Peyer's patch (tissue), 4 donors: ENCODE measurements at regions not wholly inside any gene's neighbourhood (a gene's known extent, or its start where the extent isn't known, plus 50 kb on each side); places are given as distances from the start of the nearest gene placed in this dataset.
"Not testable (repeated sequence)": the region's sequence is repeated elsewhere in the genome, so short reads cannot be mapped to it uniquely, and the experiment has no call there.

Experiments used
- DNase-seq, 3 donors: peaks; one replicate each; pipeline ENCODE4 v3.0.0-alpha.2; 2017 to 2019
- H3K27ac ChIP-seq, 4 donors: fragments of 200-600 bp; sonication (generic); one replicate each; pipeline ENCODE4 v1.5.1; 2016 to 2019
- H3K27me3 ChIP-seq, 2 donors: fragments of 200-600 bp; sonication (generic); one replicate each; pipeline ENCODE4 v1.5.1; 2019
- H3K36me3 ChIP-seq, 3 donors: fragments of 200-600 bp; sonication (generic); one replicate each; pipeline ENCODE4 v1.5.1; 2016 to 2019
- H3K4me1 ChIP-seq, 4 donors: fragments of 200-600 bp; sonication (generic); one replicate each; pipeline ENCODE4 v1.5.1; 2016 to 2019
- H3K4me3 ChIP-seq, 4 donors: fragments of 200-600 bp; sonication (generic); 1 replicate in 3 of 4; 2 replicates in 1 of 4; pipeline ENCODE4 v1.5.1; 2016 to 2019; ENCODE audit warnings: mild to moderate bottlenecking in 1 of 4
- H3K9me3 ChIP-seq, 4 donors: fragments of 200-600 bp; sonication (generic); one replicate each; pipeline ENCODE4 v1.5.1; 2016 to 2019; ENCODE audit warnings: mild to moderate bottlenecking in 1 of 4
- POLR2A ChIP-seq, 2 donors: fragments of 450-650 bp; IDR thresholded peaks; one replicate each; pipeline ENCODE4 v1.5.1; 2017; ENCODE audit warnings: antibody characterized with exemption in 2 of 2, mild to moderate bottlenecking in 2 of 2, moderate library complexity in 2 of 2
- TF ChIP-seq, protein P1 (sequence below), 6 experiments: fragments of 450-650 bp in 4 of 6; fragments of 200-600 bp in 2 of 6; sonication (generic) in 1 of 6; IDR thresholded peaks; one replicate each; pipeline ENCODE4 v1.5.1; 2017 to 2019; ENCODE audit warnings: antibody characterized with exemption in 6 of 6, mild to moderate bottlenecking in 3 of 6, moderate library complexity in 1 of 6

DNA sequence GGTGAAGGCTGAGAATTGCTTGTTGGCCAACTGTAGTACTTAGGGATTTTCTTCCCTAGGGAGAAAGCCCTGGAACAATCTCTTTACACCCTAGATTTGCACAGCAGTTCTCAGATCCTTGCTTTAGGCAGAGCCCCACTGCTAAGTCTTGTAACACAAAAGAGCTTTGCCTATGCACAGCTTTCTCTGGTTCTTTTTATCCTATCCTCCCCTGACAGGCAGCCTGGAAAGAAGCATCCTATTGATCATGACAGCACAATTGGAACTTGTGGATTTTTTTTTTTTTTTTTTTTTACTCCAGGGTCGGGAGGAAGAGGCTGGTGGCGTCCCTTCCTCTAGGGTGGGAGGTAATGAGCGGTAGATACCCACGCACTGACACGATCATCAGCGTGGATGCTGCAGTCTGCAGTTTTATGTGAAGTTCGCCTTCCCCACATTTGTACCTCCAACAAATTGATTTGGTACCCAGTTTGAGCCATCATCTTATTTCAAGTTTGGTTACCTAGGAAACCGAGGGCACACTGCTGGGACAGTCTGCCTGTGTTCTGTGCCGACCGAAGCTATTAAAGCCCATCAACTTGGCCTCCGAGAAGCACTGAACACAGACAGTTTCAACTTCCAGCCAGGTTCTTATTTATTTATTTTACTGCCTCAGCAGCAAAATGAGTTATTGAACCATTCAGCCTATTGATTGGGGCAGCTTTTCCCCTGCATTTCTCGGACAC is 110.1 kb downstream of the NRN1 start:
- no peaks in the 10 kb centered on the region for H3K4me1 ChIP-seq
- H3K36me3 ChIP-seq: no peaks in the 10 kb centered on the region
- no peaks in the 10 kb centered on the region for H3K9me3 ChIP-seq
- no peak overlapping the region for H3K4me3 ChIP-seq
- TF ChIP-seq POLR2A (IDR thresholded peaks at IDR 0.05): no peak
- TF ChIP-seq, protein P1, sequence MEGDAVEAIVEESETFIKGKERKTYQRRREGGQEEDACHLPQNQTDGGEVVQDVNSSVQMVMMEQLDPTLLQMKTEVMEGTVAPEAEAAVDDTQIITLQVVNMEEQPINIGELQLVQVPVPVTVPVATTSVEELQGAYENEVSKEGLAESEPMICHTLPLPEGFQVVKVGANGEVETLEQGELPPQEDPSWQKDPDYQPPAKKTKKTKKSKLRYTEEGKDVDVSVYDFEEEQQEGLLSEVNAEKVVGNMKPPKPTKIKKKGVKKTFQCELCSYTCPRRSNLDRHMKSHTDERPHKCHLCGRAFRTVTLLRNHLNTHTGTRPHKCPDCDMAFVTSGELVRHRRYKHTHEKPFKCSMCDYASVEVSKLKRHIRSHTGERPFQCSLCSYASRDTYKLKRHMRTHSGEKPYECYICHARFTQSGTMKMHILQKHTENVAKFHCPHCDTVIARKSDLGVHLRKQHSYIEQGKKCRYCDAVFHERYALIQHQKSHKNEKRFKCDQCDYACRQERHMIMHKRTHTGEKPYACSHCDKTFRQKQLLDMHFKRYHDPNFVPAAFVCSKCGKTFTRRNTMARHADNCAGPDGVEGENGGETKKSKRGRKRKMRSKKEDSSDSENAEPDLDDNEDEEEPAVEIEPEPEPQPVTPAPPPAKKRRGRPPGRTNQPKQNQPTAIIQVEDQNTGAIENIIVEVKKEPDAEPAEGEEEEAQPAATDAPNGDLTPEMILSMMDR (IDR thresholded peaks at IDR 0.05): no peak
- H3K27me3 ChIP-seq: no peaks in the 10 kb centered on the region
- DNase-seq: no peak
- H3K27ac ChIP-seq: no peak overlapping the region

DNA sequence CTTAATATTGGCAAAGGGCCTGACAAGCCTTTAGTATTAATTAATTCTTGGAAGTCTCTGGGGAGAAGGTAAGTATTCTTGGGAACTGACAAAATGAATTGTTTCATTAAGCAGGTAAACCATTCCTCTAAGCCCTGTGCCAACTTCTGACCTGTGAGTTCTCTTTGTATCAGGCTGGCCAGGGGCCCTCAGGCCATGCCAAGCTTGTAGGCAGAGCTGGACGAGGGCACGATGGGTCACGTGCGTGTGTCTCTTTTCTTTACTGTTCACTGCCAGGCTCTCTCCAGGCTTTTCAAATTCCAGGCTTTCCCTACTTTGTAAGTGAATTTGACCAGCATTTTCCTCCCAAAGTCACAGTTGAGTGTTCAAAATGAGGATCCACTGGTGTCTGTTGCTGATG is 112.4 kb downstream of the NRN1 start:
- no peak for DNase-seq
- no peak for TF ChIP-seq POLR2A (IDR thresholded peaks at IDR 0.05)
- no peaks in the 10 kb centered on the region for H3K36me3 ChIP-seq
- no peaks in the 10 kb centered on the region for H3K9me3 ChIP-seq
- H3K27ac ChIP-seq: no peak overlapping the region
- no peaks in the 10 kb centered on the region for H3K27me3 ChIP-seq
- no peak overlapping the region for H3K4me3 ChIP-seq
- H3K4me1 ChIP-seq: no peaks in the 10 kb centered on the region

DNA sequence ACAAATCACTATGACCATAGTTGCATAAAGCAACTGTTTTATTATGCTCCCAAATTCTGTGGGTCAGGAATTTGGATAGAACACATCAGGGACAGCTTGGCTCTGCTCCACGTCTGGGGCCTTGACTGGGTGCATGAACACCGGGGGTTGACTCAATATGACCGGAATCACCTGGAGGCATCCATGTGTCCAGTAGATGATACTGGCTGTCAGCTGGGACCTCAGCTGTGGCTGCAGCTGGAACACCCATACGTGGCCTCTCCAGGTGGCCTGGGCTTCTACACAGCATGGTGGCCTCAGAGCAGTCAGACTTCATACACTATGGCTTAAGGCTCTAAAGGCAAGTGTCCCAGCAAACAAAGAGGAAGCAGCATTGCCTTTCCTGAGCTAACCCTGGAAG is 113.4 kb downstream of the NRN1 start:
- no peaks in the 10 kb centered on the region for H3K27me3 ChIP-seq
- no peak for TF ChIP-seq POLR2A (IDR thresholded peaks at IDR 0.05)
- TF ChIP-seq, protein P1 (IDR thresholded peaks at IDR 0.05): no peak
- H3K27ac ChIP-seq: no peak overlapping the region
- H3K4me3 ChIP-seq: no peak overlapping the region
- DNase-seq: no peak
- no peaks in the 10 kb centered on the region for H3K9me3 ChIP-seq
- H3K36me3 ChIP-seq: no peaks in the 10 kb centered on the region
- H3K4me1 ChIP-seq: no peaks in the 10 kb centered on the region

DNA sequence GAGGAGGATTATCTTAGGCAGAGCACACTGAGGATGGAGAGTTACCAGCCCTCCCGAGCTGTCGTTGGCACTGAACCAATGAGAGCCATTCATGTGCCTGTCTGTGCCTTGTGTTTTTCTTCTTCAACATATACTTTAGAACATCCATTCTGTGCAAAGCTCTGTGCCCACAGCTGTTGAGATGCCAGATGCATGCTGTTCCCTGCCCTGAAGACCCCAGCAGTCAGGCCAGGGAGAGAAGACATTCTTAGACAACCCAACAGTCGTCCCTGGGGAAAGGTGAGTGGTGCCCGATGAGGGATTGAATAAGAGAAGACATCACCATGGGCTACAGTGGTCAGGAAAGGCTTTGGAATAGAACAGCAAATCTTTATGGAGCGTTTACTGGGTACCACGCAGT is 114.1 kb downstream of the NRN1 start:
- H3K36me3 ChIP-seq: no peaks in the 10 kb centered on the region

DNA sequence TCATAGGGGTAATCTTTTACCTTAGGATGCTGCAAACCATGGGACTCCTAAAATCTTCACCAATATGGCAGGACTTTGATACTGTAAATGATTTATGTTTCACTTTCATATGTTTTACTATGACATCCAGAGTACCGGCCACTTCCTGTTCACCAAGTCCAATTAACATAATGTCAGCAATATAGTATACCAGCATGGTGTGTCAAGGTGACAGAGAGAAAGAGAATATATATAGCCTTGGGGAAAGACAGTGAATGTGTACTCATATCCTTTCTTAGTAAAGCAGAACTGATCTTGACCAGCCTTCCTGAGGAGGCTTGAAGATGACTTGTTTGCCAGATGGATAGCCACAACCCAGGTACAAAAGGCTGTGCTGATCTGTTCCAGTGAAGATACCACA is 127.9 kb downstream of the NRN1 start:
- H3K4me3 ChIP-seq: no peak overlapping the region
- no peaks in the 10 kb centered on the region for H3K4me1 ChIP-seq
- TF ChIP-seq POLR2A (IDR thresholded peaks at IDR 0.05): no peak
- TF ChIP-seq, protein P1 (IDR thresholded peaks at IDR 0.05): no peak
- no peaks in the 10 kb centered on the region for H3K27me3 ChIP-seq
- no peak overlapping the region for H3K27ac ChIP-seq
- H3K9me3 ChIP-seq: no peaks in the 10 kb centered on the region
- no peak for DNase-seq
- H3K36me3 ChIP-seq: no peaks in the 10 kb centered on the region

More for the DNA sequence above, 114.1 kb downstream of the NRN1 start:
- no peak for DNase-seq
- peak overlapping the region in 3 of 4 donors; percentile 49 to 73 (median 59) for H3K27ac ChIP-seq
- no peaks in the 10 kb centered on the region for H3K4me1 ChIP-seq
- no peak for TF ChIP-seq POLR2A (IDR thresholded peaks at IDR 0.05)
- TF ChIP-seq, protein P1 (IDR thresholded peaks at IDR 0.05): no peak
- no peaks in the 10 kb centered on the region for H3K9me3 ChIP-seq
- no peaks in the 10 kb centered on the region for H3K27me3 ChIP-seq
- H3K4me3 ChIP-seq: peak overlapping the region in 2 of 4 donors; percentile 27 to 50

DNA sequence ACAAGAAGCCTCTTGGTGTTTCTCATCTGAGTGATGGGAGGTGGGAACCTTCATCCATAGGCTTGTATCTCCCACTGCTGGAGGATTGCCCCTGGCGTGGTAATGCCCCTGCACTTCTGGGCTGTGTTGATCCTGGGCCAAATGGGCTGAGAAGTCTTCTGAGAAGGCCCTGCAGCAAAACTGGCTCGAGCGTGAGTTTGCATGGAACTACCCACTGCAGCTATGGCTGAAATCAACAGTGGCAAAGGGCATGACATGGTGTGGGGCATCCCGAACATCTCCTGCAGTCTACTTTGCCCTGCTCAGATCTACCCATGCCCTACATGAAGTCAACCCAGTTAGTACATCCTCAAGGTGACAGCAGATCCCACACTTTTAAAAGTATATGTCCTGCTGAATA is 130.6 kb downstream of the NRN1 start:
- Histone ChIP-seq H3K27me3 (no peaks in the 10 kb centered on the region), H3K4me3 (no peak overlapping the region), H3K9me3 (peaks cover 0 to 1% (median 0%) of the 10 kb centered on the region in 4 donors)

DNA sequence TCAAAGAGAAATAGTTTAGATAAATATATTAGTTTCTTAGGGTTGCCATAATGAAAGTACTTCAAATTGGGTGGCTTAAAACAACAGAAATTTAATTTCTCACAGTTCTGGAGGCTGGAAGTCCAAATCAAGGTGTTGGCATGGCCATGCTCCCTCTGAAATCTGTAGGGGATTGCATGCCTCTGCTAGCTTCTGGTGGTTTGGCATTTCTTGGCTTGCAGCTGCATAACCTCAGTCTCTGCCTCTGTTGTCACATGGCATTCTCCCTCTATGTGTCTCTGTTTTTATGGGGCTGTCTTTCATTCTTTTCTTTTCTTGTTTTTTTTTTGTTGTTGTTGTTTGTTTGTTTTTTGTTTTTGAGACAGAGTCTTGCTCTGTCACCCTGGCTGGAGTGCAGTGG is 132.7 kb downstream of the NRN1 start:
- DNase-seq, H3K27me3 ChIP-seq, H3K36me3 ChIP-seq, H3K4me3 ChIP-seq, H3K4me1 ChIP-seq, H3K9me3 ChIP-seq, H3K27ac ChIP-seq: not testable (repeated sequence)

More for the DNA sequence above, 130.6 kb downstream of the NRN1 start:
- Histone ChIP-seq H3K27ac (no peak overlapping the region), H3K4me1 (no peaks in the 10 kb centered on the region), H3K36me3 (no peaks in the 10 kb centered on the region)
- TF ChIP-seq, protein P1 (IDR thresholded peaks at IDR 0.05): no peak
- TF ChIP-seq POLR2A (IDR thresholded peaks at IDR 0.05): no peak
- no peak for DNase-seq
